GM18873 (cell line): ENCODE measurements at regions not wholly inside any gene's neighbourhood (a gene's known extent, or its start where the extent isn't known, plus 50 kb on each side); places are given as distances from the start of the nearest gene placed in this dataset.
"Not testable (repeated sequence)": the region's sequence is repeated elsewhere in the genome, so short reads cannot be mapped to it uniquely, and the experiment has no call there.

ENCODE experiments used
- ATAC-seq: cut with Tn5 transposase; IDR thresholded peaks from one replicate; pipeline ENCODE4 v1.9.1; 2021; ENCODE audit warnings: mild to moderate bottlenecking, moderate library complexity, moderate number of reproducible peaks; ENCODE audit not compliant: unreplicated experiment, low FRiP score

DNA sequence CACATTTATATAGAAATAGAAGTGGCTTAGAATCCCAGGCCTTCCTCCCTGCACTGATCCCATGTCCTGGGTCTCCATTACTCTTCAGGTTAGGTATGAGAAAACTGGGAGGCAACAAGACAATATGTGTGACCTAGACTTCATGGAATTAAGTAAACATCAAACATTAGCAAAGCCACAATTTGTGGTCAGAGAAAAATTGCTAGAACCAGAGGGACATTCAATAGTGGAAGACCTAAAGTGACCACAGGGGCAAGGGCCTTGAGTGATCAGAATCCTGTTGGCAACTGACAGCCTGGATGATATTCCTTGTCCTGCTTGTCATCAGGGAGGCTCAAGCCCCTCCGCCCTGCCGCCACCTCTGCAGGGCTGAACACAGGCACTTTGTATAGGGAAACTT, 322.8 kb upstream of the CTNNB1 start:
- no peak for ATAC-seq

DNA sequence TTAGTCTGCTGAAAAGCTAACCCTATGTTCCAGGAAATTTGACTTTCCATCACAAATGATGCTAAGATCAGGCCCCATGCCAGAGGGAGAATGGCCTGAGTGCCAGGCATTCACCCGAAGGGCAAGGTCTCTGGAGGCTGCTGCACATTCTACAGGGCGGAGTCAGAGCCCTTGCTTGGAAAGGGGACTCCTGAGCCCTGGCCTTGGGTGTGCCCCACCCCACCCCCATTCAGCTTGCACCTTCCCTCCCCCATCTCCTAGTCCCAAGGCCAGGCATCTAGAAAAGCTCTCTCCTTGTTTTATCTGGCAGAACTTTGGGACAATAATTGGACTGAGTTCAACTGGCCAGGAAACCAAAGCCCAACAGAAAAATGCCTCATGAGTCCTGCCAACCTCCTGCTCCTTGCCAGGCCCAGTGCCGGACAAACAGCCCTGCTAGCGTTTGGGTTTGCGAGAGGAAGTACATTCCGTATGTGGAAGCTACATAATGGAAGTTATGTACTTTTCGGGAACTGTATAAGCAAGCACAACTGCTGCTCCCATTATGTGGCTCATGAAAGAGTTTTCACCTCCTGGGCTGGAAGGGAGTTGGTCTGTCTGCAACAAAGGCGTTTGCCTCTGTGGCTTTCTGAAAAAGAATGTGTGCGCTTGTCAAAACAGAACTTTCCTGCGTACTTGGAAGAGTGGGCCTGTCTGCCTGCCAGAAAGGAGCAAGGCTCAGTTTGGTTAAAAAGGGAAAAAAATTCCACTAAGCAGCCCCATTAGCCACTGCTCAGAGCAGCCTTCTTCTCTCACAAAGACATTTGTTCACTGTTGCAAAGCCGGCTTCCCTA, 321.5 kb upstream of the CTNNB1 start:
- no peak for ATAC-seq

DNA sequence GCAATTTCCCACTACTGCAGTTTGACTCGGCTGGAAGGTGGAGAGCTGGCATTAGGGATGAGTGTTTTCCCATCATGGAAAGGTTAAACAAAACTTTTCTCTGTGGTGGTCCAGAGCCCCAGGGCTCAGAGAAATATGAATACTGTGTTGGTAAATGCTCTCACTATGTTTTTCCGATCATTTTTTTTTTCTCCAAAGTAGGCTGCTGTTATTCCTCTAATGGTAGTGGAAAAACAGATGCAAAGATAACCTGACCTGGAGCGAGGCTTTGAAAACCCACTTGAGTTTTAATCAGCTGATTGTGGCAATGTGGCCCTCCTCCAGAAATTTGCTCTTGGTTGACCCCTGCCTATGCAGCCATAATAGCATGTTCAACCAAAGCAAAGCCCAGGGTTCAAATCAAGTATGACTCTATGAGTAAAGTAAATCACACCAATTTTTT, 320.8 kb upstream of the CTNNB1 start:
- ATAC-seq, result no peak

DNA sequence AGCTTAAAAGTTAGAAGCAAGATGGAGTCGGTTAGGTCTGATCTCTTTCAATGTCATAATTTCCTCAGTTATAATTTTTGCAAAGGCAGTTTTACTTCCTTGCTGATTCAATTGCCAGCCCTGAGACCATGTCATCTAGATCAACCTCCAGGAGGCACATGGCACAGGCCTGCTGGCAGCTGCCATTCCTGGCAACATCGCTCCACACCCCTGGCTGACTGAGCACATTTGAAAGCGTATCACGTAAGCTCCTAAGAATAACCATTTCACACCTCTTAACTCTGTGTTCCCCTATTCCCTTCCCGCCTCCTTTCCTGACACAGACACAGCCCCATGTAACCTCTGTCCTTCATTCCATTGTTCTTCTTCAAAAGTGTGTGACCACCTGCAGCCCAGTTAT, 313.9 kb upstream of the CTNNB1 start:
- ATAC-seq, result no peak

DNA sequence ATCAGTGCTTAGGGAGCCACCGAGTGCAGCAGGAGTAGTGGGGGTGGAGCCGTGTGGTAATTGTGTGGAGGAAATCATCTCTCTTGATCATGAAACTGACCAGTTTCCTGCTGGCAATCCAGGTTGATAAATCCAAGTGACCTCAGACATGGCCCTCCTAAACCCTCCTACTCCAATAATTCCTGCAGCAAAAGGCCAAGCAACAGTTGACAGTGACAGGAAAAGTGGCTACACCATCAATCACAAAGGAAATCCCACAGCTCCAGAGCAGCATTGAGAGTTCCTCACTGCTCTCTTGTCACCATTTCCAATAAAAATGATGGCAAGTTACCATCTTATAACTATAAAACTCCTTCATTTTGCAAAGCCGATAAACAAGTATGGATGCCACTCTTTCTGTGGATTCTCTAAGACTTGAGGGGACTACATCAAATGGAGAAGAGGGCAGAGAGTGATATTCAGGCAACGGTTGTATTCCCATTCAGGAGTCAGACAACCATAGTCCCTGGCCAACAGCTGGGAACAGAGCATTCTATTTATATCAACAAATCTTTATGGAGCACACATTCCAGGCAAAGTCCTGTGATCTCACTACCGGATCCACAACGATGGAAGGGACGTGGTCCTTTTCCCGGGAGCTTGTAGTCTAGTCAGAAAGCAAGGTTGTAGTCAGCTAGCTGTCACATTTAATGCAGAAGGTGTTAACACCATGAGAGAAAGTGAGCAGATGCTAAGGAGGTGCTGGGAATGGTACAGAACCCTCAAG, 312.5 kb upstream of the CTNNB1 start:
- no peak for ATAC-seq

DNA sequence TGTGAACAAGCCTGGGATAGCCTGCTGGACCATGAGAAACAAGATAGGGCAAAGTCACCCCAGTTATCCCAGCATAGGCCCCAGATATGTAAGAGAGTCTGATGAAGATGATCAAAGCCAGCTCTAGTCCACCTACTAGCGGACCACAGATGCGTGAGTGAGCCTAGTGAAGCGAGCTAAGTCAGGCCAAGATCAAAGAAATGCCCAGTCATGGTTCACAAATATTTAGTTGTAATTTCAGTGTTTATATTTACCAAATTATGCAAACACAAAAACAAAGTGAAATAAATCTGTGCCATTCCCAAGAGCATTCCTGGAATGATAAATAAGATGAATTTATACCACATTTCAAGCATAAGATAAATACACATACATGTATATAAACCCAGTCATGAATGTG, 308.1 kb upstream of the CTNNB1 start:
- ATAC-seq, result no peak

DNA sequence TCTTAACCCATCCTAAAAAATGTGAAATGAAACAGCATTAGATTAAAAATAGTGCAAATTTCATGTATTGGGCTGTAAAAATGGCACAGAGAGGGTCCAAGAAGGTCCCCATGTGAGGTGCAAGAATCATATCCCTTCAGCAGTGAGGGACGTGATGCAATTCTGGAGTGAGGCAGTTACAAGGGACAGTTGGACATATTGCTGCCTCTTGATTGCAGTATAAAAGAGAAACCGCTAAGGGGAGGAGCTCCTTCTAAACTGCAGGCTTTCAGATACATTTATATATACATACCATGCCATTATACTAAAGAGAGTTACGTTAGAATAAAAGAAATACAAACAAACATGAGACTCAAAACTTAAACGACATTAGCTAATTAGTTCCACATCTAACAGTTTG, 304.2 kb upstream of the CTNNB1 start:
- ATAC-seq, result no peak

DNA sequence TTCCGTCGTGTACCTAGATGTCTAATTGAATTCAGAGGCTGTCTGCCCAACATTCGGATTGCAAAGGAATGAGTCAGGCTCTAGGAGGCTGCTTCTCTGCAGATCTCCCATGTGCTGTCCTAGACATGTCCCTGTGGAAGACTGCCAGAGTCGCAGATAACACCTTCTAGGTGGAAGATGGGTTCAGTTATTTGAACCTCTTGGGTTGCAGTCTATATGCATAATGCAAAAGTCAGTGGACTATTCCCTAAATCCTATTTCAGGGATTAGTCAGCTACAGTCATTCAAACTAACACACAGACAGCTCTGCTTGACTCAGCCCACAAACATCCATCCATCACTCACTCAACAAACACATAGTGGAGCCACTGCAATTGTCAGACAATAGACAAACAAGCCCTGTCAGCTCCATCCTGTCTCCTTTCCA, 300.0 kb upstream of the CTNNB1 start:
- no peak for ATAC-seq

DNA sequence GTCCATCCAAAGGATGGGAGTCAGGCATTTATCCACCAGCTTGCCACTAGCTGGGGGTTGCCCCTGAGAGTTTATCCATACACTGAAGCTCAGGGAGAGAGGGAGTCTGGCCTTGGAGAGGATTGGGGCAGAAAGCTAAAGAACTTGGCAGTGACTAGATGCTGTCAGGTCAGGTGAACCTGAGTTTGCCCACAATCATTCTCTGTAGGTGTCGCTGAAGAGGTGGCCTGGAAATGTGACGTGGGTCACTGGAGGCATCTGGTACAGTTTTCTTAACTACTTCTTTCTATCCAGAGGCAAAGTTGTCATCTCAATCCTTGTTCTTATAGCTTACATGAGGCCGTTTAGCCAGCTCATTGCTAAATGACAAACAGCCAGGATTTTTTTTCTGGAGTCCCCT, 298.0 kb upstream of the CTNNB1 start:
- ATAC-seq, result no peak

DNA sequence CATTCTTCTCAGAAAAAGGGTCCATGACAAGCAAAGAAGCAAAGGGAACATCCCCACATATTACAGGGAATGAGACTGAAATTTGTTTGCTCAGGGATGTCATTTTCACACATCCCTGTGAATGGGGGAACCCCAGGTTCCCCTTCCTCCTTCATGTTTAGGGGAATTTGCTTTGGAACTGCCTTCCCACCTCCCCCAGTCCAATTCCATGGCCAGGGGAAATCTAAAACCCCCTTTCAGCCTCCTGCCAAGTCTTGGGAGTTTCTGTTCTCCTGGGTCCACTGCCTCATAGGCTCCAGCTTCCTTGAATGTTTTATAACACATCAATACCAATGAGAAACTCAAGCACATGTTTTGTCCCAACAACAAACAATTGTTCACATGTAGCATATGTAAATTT, 297.5 kb upstream of the CTNNB1 start:
- no peak for ATAC-seq

DNA sequence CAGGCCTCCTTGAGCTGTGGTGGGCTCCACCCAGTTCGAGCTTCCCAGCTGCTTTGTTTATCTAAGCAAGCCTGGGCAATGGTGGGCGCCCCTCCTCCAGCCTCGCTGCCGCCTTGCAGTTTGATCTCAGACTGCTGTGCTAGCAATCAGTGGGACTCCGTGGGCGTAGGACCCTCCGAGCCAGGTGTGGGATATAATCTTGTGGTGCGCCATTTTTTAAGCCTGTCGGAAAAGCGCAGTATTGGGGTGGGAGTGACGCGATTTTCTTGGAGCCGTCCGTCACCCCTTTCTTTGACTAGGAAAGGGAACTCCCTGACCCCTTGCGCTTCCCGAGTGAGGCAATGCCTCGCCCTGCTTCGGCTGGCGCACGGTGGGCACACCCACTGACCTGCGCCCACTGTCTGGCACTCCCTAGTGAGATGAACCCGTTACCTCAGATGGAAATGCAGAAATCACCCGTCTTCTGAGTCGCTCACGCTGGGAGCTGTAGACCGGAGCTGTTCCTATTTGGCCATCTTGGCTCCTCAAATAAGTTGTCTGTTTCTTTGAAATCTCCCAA, 291.3 kb upstream of the CTNNB1 start:
- ATAC-seq, result not testable (repeated sequence)

DNA sequence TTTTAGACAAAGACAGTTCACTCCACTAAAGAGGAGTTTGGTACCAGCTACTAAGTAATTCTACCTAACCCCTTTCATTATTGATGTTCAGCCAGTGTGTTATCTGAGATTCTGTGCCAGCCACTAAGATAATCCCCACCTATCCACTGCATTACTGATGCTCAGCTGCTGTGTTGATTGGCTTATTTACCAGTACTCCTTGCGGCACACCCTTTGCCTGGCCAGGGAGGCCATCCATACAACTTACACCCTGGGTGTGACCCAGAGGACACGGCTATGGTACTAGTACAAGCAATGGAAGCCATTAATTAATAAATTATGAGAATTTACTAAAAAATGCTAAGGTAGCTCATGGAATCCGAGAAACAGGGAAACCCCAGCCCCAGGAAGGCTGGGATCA, 290.7 kb upstream of the CTNNB1 start:
- no peak for ATAC-seq

DNA sequence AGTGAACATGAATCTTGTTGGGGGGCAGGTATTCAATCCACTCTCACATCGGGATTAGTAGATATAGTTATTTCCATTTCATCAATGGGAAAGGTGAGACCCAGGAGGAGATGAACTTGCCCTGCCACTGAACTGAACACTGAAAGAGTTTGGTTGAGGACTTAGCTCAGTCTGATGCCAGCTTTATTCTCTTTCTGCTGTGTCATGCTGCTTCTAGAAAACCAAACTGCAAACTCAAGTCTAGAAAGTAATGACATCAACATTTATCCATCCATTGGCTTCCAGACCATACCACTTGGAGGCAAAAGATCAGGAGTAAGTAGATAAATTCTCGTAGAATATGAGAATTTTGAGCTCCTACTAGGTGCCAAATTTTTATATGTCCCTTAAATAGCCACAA, 288.0 kb upstream of the CTNNB1 start:
- no peak for ATAC-seq

DNA sequence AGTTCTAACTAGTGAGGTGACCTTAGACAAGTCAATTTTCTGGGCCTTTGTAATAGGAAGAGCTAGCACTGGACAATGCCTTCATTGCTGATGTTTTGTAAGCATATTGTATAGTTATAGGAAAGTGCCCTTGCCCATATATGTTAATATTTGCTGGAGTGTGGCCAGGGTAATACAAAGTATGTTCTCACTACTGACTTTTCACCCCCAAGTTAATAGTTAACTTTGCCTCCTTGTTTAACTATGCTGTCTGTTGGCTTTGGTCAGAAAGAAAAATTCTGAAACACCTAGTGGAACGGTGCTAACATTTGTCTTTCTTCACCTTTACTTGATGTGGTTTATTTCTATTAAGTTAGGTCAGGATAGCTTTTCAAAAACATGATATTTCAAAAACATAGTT, 287.4 kb upstream of the CTNNB1 start:
- peak; percentile 87 for ATAC-seq

DNA sequence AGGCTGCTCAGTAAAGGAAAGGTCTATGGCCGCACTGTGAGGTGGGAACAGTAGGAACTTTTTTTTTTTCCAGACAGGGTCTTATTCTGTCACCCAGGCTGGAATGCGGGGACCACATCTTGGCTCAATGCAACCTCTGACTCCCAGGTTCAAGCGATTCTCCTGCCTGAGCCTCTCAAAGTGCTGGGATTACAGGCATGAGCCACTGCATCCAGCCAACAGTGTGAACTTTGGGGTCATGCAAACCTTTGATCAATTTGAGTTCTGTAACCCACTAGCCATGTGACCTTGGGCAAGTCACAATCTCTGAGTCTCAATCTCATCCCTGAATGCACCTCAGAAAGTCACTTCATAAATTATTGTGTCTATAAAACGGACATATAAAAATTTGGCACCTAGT, 286.8 kb upstream of the CTNNB1 start:
- no peak for ATAC-seq

DNA sequence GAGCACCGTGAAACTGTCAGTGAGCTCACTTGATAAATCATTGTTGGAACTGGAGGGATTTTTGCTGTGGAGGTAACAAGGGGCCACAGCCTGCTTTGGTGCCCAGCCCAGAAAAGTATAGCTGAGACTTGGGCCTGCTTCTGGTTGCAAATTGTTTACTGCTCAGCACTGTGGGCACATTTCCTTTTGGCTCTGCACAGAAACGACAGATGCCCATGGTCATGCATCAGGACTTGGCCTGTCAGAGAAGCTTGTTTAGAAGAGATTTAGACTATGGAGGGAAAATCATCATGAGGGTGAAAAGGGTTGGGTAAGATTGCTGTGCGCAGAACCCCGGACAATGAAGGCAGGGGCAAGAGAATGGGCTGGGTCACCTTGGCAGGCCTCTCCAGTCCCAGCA, 286.1 kb upstream of the CTNNB1 start:
- ATAC-seq, result no peak

DNA sequence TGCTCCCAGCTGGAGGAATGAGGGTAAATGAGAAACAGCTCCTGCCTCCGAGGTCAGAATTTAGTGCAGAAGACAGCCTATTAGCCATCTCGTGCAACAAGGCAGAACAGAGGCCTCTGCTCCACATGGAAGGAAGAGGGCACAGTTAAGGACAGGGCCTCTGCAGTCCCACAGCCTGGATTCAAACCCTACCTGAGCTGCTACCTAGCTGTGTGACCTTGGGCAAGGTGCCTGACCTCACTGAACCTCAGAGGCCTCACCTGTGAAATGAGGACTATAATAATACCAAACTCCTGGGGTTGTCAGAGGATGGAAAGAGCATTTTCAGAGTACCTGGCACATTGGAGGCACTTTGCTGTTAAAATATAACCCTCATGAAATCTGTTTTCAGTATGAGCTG, 285.7 kb upstream of the CTNNB1 start:
- ATAC-seq, result no peak

DNA sequence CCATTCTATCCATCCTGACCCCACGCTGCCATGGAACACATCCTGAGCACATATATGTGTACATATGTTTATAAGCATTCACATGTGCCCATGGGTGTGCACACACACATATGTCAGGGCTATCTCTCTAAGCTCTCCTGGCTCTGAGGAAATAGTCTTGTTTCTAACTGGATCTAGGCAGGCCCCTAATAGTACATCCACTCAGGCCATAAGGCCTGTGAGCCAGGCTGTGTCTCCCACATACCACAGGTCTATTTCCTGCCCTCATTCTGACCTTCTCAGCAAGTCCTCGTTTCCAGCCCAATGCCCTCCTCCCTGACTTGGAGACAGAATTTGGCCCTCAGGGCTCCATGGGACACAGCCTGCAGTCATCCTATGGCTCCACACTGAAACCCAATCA, 284.8 kb upstream of the CTNNB1 start:
- no peak for ATAC-seq

DNA sequence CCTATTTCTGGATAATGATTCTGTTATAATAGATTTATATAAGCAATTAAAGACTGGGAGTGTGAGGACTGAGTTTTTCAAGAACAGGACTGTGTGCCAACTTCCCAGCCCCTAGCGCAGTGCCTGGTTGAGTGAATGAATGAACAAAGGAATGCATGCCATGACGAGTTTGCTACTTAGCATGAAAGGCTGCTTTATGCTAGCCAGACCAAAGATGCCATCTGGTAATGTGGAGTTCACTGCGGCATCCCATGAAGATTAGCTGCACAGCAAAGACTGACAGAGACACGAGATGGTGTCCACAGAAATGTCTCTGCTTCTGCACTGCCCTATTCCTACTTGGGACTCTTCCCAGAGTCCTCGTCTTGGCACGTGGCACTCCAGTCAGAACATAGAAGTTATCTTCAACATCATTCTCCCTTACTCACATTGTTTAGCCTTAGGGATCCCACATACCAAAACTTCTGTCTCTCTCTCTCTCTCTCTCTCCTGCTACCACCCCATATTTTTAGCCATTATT, 283.9 kb upstream of the CTNNB1 start:
- ATAC-seq, result no peak

DNA sequence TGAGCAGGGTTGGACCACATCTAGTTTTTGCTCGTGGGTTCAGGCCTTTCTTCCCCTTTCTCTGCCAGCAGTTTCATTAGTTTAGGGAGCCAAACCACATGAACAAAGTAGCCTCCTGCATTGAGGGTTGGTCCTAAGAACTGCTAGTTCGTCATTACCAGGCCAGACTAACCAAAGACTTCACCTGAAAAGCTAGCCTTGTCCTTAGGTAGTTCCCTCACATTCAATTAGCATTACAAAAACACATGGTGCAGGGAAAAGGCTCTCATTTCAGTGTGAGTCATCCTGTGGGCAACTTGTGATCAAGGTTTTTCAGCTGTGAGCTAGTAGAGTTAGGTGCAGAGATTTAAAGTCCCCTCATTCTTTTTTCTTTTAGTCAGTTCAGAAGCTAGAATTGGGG, 279.3 kb upstream of the CTNNB1 start:
- no peak for ATAC-seq

DNA sequence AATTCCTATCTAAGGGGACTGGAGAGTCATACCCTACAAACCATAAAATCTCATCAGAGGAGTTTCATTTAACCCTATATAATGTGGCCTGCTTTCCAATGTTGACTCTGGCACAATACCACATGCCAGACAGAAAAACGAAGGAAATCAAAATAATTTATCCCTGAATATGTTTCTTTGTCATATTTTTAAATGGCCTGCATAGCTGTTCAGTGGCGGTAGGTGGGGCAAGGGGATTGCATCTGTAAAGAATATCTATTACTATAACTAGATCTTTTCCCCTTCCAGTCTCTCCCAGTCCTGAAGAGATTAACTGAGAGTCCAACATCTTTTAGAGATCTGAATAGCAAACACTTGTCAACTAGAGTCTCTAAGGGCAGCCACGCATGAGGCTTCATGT, 278.1 kb upstream of the CTNNB1 start:
- ATAC-seq, result no peak
